Mucosa of descending colon (tissue), 3 donors: ENCODE measurements at regions not wholly inside any gene's neighbourhood (a gene's known extent, or its start where the extent isn't known, plus 50 kb on each side); places are given as distances from the start of the nearest gene placed in this dataset.
A peak's percentile ranks its signal among the peaks of the same experiment; 100 is the strongest.

ENCODE experiments used
- ATAC-seq: fragments of 200-7000 bp; cut with Tn5 transposase; one replicate; pipeline ENCODE4 v1.9.1; 2020; ENCODE audit warnings: mild to moderate bottlenecking, moderate library complexity
- DNase-seq, 3 donors: peaks; one replicate each; pipeline ENCODE4 v3.0.0-alpha.2; 2020
- H3K36me3 ChIP-seq: fragments of 200-600 bp; one replicate; pipeline ENCODE4 v1.8.0; 2021; ENCODE audit warnings: low read depth, mild to moderate bottlenecking
- H3K4me1 ChIP-seq: fragments of 200-600 bp; one replicate; pipeline ENCODE4 v1.8.0; 2021; ENCODE audit warnings: low read depth, mild to moderate bottlenecking
- H3K4me3 ChIP-seq: fragments of 200-600 bp; one replicate; pipeline ENCODE4 v1.8.0; 2021; ENCODE audit warnings: mild to moderate bottlenecking
- H3K9me3 ChIP-seq: fragments of 200-600 bp; one replicate; pipeline ENCODE4 v1.8.0; 2021; ENCODE audit warnings: mild to moderate bottlenecking
- CTCF ChIP-seq: fragments of 200-600 bp; IDR thresholded peaks from one replicate; pipeline ENCODE4 v1.8.0; 2022; ENCODE audit warnings: antibody characterized with exemption, mild to moderate bottlenecking
- intact Hi-C, 2 donors: fragments of 100-400 bp; cut with DNase I in 1 of 2; cut with micrococcal nuclease in 1 of 2; formaldehyde crosslinking; loops; one replicate each; pipeline versions ENCODE4 v1.11.0 to v1.11.1; 2022; cut with DNase I, micrococcal nuclease
- donor health status: DM: no; HTN: no; CAD: no; lungs with moderate emphysema.
- donor health status: DM: no; HTN: no; CAD: no.
- donor health status: DM: no; HTN: yes; CAD: no.

DNA sequence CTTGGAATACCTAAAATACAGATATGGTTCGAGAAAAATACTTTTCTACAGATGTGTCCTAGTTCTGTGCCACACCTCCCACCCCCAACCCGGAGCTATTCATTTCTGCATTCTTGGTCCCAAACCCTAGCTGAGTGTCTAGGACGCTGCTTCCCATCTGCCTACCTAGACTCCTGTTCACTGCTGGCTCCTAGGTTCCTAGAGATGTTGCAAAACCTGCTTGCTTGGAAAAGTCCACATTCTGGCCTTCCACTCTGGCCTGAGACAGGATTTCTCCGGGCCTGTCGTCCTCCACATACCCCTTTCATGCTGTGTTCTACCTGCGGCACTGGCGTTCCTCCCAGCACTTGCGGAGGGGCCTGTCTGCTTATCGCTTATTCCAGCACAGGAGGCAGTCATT, 165.8 kb upstream of the CTTNBP2NL start:
- intact Hi-C loops: no loop called here

DNA sequence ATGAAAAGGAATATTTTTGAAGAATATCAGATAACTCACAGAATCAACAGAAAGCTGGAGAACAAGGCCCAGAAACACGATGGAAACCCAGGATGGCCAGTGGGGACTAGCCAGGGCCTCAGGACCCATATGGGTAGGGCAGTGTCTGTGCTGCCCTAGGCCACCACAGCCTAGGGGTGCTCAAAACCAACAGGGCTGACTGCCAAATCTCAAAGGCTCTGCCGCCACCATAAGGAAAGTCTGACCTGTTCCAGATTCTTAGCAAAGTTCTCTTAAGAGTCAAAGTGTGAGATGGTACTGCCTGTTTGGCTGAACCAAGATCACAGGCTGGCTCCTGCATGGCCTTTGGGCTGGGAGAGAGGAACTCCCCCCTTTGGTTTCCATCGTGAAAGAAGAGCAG, 164.7 kb upstream of the CTTNBP2NL start:
- no peaks in the 10 kb centered on the region for H3K36me3 ChIP-seq
- intact Hi-C loops: no loop called here
- no peak for ATAC-seq
- H3K4me1 ChIP-seq: no peaks in the 10 kb centered on the region
- H3K9me3 ChIP-seq: peaks cover 4% of the 10 kb centered on the region
- H3K4me3 ChIP-seq: no peak overlapping the region
- no peak for DNase-seq
- no peak for TF ChIP-seq CTCF

More for the DNA sequence above, 165.8 kb upstream of the CTTNBP2NL start:
- Histone ChIP-seq H3K36me3 (no peaks in the 10 kb centered on the region), H3K9me3 (peaks cover 4% of the 10 kb centered on the region), H3K4me3 (no peak overlapping the region), H3K4me1 (no peaks in the 10 kb centered on the region)
- ATAC-seq: no peak
- DNase-seq: no peak
- TF ChIP-seq CTCF: no peak

DNA sequence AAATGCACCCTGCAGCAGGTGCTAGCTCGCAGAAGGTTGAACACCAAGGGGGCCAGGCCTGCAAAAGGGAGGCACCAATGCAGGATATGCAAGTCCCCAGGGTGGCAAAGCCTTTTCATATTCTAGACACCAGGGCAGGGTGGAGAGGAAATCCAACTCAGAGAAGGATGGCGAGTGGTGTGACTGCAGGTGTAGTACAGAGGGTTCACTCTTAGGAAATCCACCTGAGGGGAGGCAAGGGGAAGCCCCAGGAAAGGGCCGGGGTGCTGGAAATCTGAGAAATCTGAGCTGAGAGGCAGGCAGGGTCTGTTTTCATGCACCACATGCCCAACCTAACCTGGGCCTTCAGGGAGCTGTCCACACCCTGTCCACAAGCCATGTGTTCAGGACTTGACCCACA, 163.2 kb upstream of the CTTNBP2NL start:
- H3K4me1 ChIP-seq: no peaks in the 10 kb centered on the region
- no peak for TF ChIP-seq CTCF
- intact Hi-C loops: no loop called here
- no peak for DNase-seq
- H3K4me3 ChIP-seq: no peak overlapping the region
- peaks cover 4% of the 10 kb centered on the region for H3K9me3 ChIP-seq
- no peak for ATAC-seq
- no peaks in the 10 kb centered on the region for H3K36me3 ChIP-seq

- Histone ChIP-seq H3K36me3 (no peaks in the 10 kb centered on the region), H3K4me1 (no peaks in the 10 kb centered on the region), H3K4me3 (no peak overlapping the region), H3K9me3 (no peaks in the 10 kb centered on the region)
- ATAC-seq (no peak), DNase-seq (no peak)
- no peak for TF ChIP-seq CTCF
- intact Hi-C loops: no loop called here
Measured at GRCh38 chr1:112234710-112235109, 161.3 kb upstream of the CTTNBP2NL start.

GRCh38 chr1:112237983-112238545, 157.9 kb upstream of the CTTNBP2NL start:
- TF ChIP-seq CTCF: no peak
- intact Hi-C loops: no loop called here
- H3K4me3 ChIP-seq: no peak overlapping the region
- ATAC-seq (peak; percentile 71), DNase-seq (peak in 1 of 3 donors; percentile 30)
- H3K4me1 ChIP-seq: peaks cover 4% of the 10 kb centered on the region
- no peaks in the 10 kb centered on the region for H3K9me3 ChIP-seq
- H3K36me3 ChIP-seq: no peaks in the 10 kb centered on the region
